PC-3 (cell line): ENCODE measurements at regions not wholly inside any gene's neighbourhood (a gene's known extent, or its start where the extent isn't known, plus 50 kb on each side); places are given as distances from the start of the nearest gene placed in this dataset.
A peak's percentile ranks its signal among the peaks of the same experiment; 100 is the strongest.

Experiments
- EZH2 ChIP-seq: fragments of 300-600 bp; sonication (generic); IDR thresholded peaks from one replicate; pipeline ENCODE4 v1.6.1; 2017; ENCODE audit warnings: antibody characterized with exemption, mild to moderate bottlenecking, low read length; ENCODE audit not compliant: unreplicated experiment
- TF ChIP-seq, protein P1 (sequence below): fragments of 300-600 bp; sonication (generic); conservative IDR thresholded peaks from 2 replicates; pipeline ENCODE4 v1.5.1; 2017; ENCODE audit warnings: antibody characterized with exemption, low read depth, mild to moderate bottlenecking, low read length

DNA sequence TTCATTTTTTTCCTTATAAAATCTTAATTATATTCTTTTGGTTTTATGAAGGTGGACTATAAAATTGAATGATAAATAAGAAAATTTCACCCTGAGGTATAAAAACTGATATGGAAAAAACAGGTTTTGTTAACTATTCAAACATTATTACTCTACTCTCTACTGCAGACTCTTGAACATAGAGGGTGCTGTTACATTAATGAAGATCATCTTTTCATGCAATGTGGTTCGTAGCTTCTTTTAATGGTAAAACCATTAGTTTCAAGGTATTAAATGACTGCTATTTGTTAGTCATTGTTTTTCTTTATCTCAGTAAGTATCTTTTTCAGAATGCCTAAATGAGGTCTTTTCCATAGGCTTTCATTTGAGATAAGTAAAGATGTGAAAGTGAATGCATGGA is 510.4 kb downstream of the SLC16A7 start:
- TF ChIP-seq, protein P1, sequence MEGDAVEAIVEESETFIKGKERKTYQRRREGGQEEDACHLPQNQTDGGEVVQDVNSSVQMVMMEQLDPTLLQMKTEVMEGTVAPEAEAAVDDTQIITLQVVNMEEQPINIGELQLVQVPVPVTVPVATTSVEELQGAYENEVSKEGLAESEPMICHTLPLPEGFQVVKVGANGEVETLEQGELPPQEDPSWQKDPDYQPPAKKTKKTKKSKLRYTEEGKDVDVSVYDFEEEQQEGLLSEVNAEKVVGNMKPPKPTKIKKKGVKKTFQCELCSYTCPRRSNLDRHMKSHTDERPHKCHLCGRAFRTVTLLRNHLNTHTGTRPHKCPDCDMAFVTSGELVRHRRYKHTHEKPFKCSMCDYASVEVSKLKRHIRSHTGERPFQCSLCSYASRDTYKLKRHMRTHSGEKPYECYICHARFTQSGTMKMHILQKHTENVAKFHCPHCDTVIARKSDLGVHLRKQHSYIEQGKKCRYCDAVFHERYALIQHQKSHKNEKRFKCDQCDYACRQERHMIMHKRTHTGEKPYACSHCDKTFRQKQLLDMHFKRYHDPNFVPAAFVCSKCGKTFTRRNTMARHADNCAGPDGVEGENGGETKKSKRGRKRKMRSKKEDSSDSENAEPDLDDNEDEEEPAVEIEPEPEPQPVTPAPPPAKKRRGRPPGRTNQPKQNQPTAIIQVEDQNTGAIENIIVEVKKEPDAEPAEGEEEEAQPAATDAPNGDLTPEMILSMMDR: peak; percentile 77
- TF ChIP-seq EZH2: no peak
